Neural progenitor cell (in vitro differentiated cells): ENCODE measurements at regions not wholly inside any gene's neighbourhood (a gene's known extent, or its start where the extent isn't known, plus 50 kb on each side); places are given as distances from the start of the nearest gene placed in this dataset.

ENCODE experiments used
- DNase-seq: peaks from one replicate; pipeline ENCODE4 v3.0.0-alpha.2; 2016; ENCODE audit warnings: low spot score
- H2AFZ ChIP-seq: fragments of 200-600 bp; sonication (generic); replicated peaks from 2 replicates; pipeline ENCODE4 v1.6.1; 2016; ENCODE audit warnings: antibody characterized with exemption
- H3F3A ChIP-seq: fragments of 200-600 bp; sonication (generic); 2 replicates; pipeline ENCODE4 v1.6.1; 2016; ENCODE audit warnings: antibody characterized with exemption, low read depth
- H3K27ac ChIP-seq: fragments of 200-600 bp; sonication (generic); 2 replicates; pipeline ENCODE4 v1.5.1; 2016; ENCODE audit warnings: mild to moderate bottlenecking
- H3K27me3 ChIP-seq: fragments of 200-600 bp; sonication (generic); 2 replicates; pipeline ENCODE4 v1.6.1; 2016; ENCODE audit warnings: mild to moderate bottlenecking, moderate library complexity
- H3K36me3 ChIP-seq: fragments of 200-600 bp; sonication (generic); 2 replicates; pipeline ENCODE4 v1.5.1; 2016
- H3K4me1 ChIP-seq: fragments of 200-600 bp; sonication (generic); 2 replicates; pipeline ENCODE4 v1.6.1; 2016; ENCODE audit warnings: mixed run types
- H3K4me2 ChIP-seq: fragments of 200-600 bp; sonication (generic); 2 replicates; pipeline ENCODE4 v1.6.1; 2016
- H3K4me3 ChIP-seq: fragments of 200-600 bp; sonication (generic); 2 replicates; pipeline ENCODE4 v1.5.1; 2016
- H3K79me2 ChIP-seq: fragments of 200-600 bp; sonication (generic); 2 replicates; pipeline ENCODE4 v1.6.1; 2016; ENCODE audit warnings: low read depth
- H3K9ac ChIP-seq: fragments of 200-600 bp; sonication (generic); 2 replicates; pipeline ENCODE4 v1.6.1; 2016
- H3K9me3 ChIP-seq: fragments of 200-600 bp; sonication (generic); 2 replicates; pipeline ENCODE4 v1.5.1; 2016; ENCODE audit warnings: low read depth
- H4K20me1 ChIP-seq: fragments of 200-600 bp; sonication (generic); 2 replicates; pipeline ENCODE4 v1.6.1; 2016; ENCODE audit warnings: low read depth
- H3K27ac Mint-ChIP-seq: 3 replicates; pipeline ENCODE4 v1.8.0; 2021; ENCODE audit warnings: mixed read lengths
- H3K27me3 Mint-ChIP-seq: 2 replicates; pipeline ENCODE4 v1.8.0; 2022; ENCODE audit warnings: low read depth, mild to moderate bottlenecking, inconsistent platforms, moderate library complexity, mixed read lengths; ENCODE audit not compliant: insufficient read depth
- H3K36me3 Mint-ChIP-seq: 3 replicates; pipeline ENCODE4 v1.8.0; 2021; ENCODE audit warnings: mixed read lengths
- H3K4me1 Mint-ChIP-seq: 3 replicates; pipeline ENCODE4 v1.8.0; 2021; ENCODE audit warnings: mixed read lengths
- H3K4me3 Mint-ChIP-seq: 3 replicates; pipeline ENCODE4 v1.8.0; 2021; ENCODE audit warnings: mild to moderate bottlenecking, moderate library complexity, mixed read lengths
- H3K9me3 Mint-ChIP-seq: 3 replicates; pipeline ENCODE4 v1.8.0; 2020; ENCODE audit warnings: mixed read lengths
- EZH2 ChIP-seq: fragments of 200-600 bp; sonication (generic); IDR thresholded peaks from 2 replicates; pipeline ENCODE4 v1.6.1; 2017; ENCODE audit warnings: antibody characterized with exemption, mild to moderate bottlenecking, moderate library complexity
- EZH2phosphoT487 ChIP-seq: fragments of 200-600 bp; sonication (generic); IDR thresholded peaks from 2 replicates; pipeline ENCODE4 v1.6.1; 2017; ENCODE audit warnings: antibody characterized with exemption
- TF ChIP-seq, protein P1 (sequence below): fragments of 200-600 bp; sonication (generic); IDR thresholded peaks from 2 replicates; pipeline ENCODE4 v1.5.1; 2017; ENCODE audit warnings: antibody characterized with exemption, mild to moderate bottlenecking

DNA sequence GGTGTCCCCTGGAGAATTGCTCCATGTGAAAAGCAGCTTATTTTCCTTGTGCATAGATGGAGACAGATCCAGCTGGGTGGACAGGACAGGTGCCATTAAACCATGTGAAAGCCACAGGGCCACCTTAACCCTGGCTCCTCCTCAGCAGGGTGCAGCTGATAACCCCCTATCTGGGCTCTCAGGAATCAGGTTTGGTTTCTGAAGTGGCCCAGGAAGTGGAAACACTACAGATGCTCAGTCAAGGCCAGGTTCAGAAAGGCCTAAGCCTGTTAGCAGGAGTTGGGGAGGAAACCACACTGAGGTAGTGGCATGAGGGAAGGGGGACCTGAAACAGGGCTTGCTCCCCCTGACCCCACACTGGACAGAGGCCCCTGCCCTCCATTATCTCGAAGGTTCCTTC lies 217.0 kb downstream of the SPP2 start:
- Histone ChIP-seq H3K27me3 (no peaks in the 10 kb centered on the region), H2AFZ (no peak overlapping the region), H3K9ac (no peak overlapping the region), H3K4me1 (no peaks in the 10 kb centered on the region), H3K36me3 (no peaks in the 10 kb centered on the region), H3K4me2 (no peak overlapping the region), H3K4me3 (no peak overlapping the region), H3K9me3 (no peaks in the 10 kb centered on the region), H3K27ac (no peak overlapping the region), H4K20me1 (no peaks in the 10 kb centered on the region), H3K79me2 (no peaks in the 10 kb centered on the region), H3F3A (no peaks in the 10 kb centered on the region)
- Mint-ChIP-seq H3K4me1 (peaks cover 11% of the 10 kb centered on the region), H3K27me3 (peaks cover 5% of the 10 kb centered on the region), H3K9me3 (no peaks in the 10 kb centered on the region), H3K27ac (no peak overlapping the region), H3K36me3 (no peaks in the 10 kb centered on the region), H3K4me3 (no peak overlapping the region)
- no peak for DNase-seq
- TF ChIP-seq, protein P1, sequence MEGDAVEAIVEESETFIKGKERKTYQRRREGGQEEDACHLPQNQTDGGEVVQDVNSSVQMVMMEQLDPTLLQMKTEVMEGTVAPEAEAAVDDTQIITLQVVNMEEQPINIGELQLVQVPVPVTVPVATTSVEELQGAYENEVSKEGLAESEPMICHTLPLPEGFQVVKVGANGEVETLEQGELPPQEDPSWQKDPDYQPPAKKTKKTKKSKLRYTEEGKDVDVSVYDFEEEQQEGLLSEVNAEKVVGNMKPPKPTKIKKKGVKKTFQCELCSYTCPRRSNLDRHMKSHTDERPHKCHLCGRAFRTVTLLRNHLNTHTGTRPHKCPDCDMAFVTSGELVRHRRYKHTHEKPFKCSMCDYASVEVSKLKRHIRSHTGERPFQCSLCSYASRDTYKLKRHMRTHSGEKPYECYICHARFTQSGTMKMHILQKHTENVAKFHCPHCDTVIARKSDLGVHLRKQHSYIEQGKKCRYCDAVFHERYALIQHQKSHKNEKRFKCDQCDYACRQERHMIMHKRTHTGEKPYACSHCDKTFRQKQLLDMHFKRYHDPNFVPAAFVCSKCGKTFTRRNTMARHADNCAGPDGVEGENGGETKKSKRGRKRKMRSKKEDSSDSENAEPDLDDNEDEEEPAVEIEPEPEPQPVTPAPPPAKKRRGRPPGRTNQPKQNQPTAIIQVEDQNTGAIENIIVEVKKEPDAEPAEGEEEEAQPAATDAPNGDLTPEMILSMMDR: no peak
- no peak for TF ChIP-seq EZH2

GRCh38 chr2:234266952-234267351 lies 216.4 kb downstream of the SPP2 start:
- DNase-seq: no peak
- no peak overlapping the region for H3K4me2 ChIP-seq
- no peak overlapping the region for H2AFZ ChIP-seq
- H3K36me3 Mint-ChIP-seq: no peaks in the 10 kb centered on the region
- H3F3A ChIP-seq: no peaks in the 10 kb centered on the region
- H3K4me1 ChIP-seq: no peaks in the 10 kb centered on the region
- H3K9ac ChIP-seq: no peak overlapping the region
- H3K27ac ChIP-seq: no peak overlapping the region
- H3K4me3 ChIP-seq: no peak overlapping the region
- H3K36me3 ChIP-seq: no peaks in the 10 kb centered on the region
- no peaks in the 10 kb centered on the region for H3K9me3 Mint-ChIP-seq
- no peaks in the 10 kb centered on the region for H3K27me3 ChIP-seq
- H3K4me1 Mint-ChIP-seq: peaks cover 6% of the 10 kb centered on the region
- H3K4me3 Mint-ChIP-seq: no peak overlapping the region
- no peaks in the 10 kb centered on the region for H4K20me1 ChIP-seq
- TF ChIP-seq EZH2: no peak
- no peak for TF ChIP-seq EZH2phosphoT487
- TF ChIP-seq, protein P1: no peak
- no peaks in the 10 kb centered on the region for H3K9me3 ChIP-seq
- peaks cover 5% of the 10 kb centered on the region for H3K27me3 Mint-ChIP-seq
- no peak overlapping the region for H3K27ac Mint-ChIP-seq
- no peaks in the 10 kb centered on the region for H3K79me2 ChIP-seq

DNA sequence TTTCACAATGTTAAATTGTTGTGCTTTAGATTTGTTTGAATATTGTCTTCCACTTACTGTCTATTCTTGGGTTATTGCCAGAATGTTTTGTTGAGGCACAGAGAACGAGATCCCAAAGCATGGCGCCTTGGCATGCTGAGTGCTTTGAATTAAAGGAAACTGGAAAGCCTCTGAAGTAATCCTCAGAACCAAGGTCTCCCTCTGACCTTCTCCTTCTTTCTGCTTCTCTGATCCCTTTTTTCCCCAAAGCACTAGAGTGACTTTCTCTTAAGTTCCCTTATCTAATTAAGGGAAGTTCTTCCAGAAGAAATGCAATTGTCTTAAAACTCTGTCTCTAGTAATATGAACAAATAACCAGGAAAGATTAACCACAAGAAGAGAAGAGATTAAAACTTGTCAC lies 214.7 kb downstream of the SPP2 start:
- DNase-seq: no peak
- Mint-ChIP-seq H3K27ac (no peak overlapping the region), H3K36me3 (no peaks in the 10 kb centered on the region), H3K4me1 (peaks cover 3% of the 10 kb centered on the region), H3K9me3 (no peaks in the 10 kb centered on the region), H3K4me3 (no peak overlapping the region), H3K27me3 (peaks cover 5% of the 10 kb centered on the region)
- Histone ChIP-seq H3K36me3 (no peaks in the 10 kb centered on the region), H3K27me3 (no peaks in the 10 kb centered on the region), H3K27ac (no peak overlapping the region), H2AFZ (no peak overlapping the region), H3F3A (no peaks in the 10 kb centered on the region), H3K4me1 (no peaks in the 10 kb centered on the region), H3K9ac (no peak overlapping the region), H3K4me2 (no peak overlapping the region), H4K20me1 (no peaks in the 10 kb centered on the region), H3K79me2 (no peaks in the 10 kb centered on the region), H3K4me3 (no peak overlapping the region), H3K9me3 (no peaks in the 10 kb centered on the region)
- no peak for TF ChIP-seq EZH2
- TF ChIP-seq, protein P1: no peak
- no peak for TF ChIP-seq EZH2phosphoT487

- Histone ChIP-seq H3K27ac (no peak overlapping the region), H3K36me3 (no peaks in the 10 kb centered on the region), H3K27me3 (no peaks in the 10 kb centered on the region), H3K9ac (no peak overlapping the region), H4K20me1 (no peaks in the 10 kb centered on the region), H3K79me2 (no peaks in the 10 kb centered on the region), H2AFZ (no peak overlapping the region), H3K4me2 (no peak overlapping the region), H3K4me1 (no peaks in the 10 kb centered on the region), H3K9me3 (no peaks in the 10 kb centered on the region), H3K4me3 (no peak overlapping the region), H3F3A (no peaks in the 10 kb centered on the region)
- peaks cover 11% of the 10 kb centered on the region for H3K4me1 Mint-ChIP-seq
- H3K36me3 Mint-ChIP-seq: no peaks in the 10 kb centered on the region
- no peak for DNase-seq
- peaks cover 8% of the 10 kb centered on the region for H3K27me3 Mint-ChIP-seq
- no peak overlapping the region for H3K4me3 Mint-ChIP-seq
- no peak for TF ChIP-seq EZH2
- TF ChIP-seq, protein P1: no peak
- TF ChIP-seq EZH2phosphoT487: no peak
- no peak overlapping the region for H3K27ac Mint-ChIP-seq
- H3K9me3 Mint-ChIP-seq: no peaks in the 10 kb centered on the region
These were observed 211.2 kb downstream of the SPP2 start for GRCh38 chr2:234261736-234262135.
